ENCODE measurements at regions not wholly inside any gene's neighbourhood (a gene's known extent, or its start where the extent isn't known, plus 50 kb on each side); places are given as distances from the start of the nearest gene placed in this dataset.

DNA sequence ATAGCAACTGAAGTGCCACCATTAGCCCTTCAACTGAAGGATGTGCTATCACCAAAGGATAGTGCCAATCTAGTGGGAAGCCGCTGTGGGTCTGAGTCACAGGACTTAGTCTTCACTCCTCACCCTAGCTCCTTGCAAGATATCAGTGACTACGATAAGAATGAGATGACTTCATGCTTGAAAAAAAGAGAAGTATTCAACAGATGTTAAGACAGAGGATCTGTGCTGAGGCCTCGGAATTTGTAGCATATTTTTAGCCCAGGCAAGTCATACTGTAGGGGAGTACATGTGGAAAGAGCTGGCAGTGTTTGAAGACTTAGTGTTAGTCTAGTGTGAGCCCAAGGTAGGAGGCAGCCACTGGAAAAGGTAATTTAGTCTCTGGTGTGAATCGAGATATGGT is 270.7 kb upstream of the LRTM1 start:
- TF ChIP-seq CTCF (IDR thresholded peaks at IDR 0.05; ENCODE audit: low read depth, low read length, poor library complexity, severe bottlenecking) (no peak), EZH2phosphoT487 (IDR thresholded peaks at IDR 0.05; ENCODE audit: borderline replicate concordance, low read length) (no peak)

All from DOHH2 (cell line).